ENCODE measurements at regions not wholly inside any gene's neighbourhood (a gene's known extent, or its start where the extent isn't known, plus 50 kb on each side); places are given as distances from the start of the nearest gene placed in this dataset.

GRCh38 chr22:22034469-22035132 is 52.0 kb upstream of the TOP3B start:
- no peak for DNase-seq

GRCh38 chr22:22033803-22034468 is 51.3 kb upstream of the TOP3B start:
- DNase-seq = no peak

DNA sequence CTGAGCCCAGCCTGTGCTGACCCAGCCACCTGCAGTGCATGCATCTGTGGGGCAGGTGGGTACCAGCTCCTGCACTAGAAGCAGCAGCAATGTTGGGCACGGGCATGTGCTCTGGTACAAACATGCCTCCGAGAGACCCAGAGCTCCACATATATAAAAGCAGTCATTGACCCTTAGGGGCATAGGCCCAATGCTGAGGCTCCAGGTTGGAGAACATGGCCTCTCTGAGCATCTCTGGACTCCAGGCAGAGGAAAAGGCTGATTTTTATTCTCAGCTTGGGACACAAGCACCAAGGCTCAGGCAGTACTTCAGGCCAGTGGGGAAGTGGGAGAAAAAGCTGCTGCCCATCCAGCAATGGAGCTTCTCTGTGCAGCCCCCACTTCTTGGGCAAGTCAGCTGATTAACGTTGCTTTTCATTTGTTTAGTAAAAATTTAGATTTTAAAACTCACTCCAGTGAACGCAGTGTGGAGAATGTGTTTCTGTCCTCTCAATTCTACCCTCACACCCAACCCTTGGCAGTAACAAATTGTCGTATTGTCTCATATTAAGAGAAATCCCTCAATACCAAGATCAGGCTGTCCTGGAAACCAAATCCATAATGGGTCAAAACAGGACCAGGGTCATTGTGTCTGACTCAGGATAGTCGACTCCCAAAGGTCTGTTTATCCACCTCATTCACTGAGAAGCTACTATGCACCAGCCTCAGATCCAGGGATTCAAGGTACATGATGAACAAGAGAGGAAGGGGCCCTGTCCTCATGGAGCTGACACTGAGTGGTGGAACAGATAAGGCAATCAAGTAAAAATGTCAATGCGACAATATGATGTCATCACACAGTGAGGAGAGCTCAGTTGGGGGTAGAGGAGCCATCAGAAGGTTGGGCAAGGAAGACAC is 50.6 kb upstream of the TOP3B start:
- no peak for DNase-seq

- DNase-seq = no peak
These were observed 49.7 kb upstream of the TOP3B start for GRCh38 chr22:22032099-22032905.

Measured in KG1 (cell line).